ENCODE measurements at regions not wholly inside any gene's neighbourhood (a gene's known extent, or its start where the extent isn't known, plus 50 kb on each side); places are given as distances from the start of the nearest gene placed in this dataset.
A peak's percentile ranks its signal among the peaks of the same experiment; 100 is the strongest.
"Not testable (repeated sequence)": the region's sequence is repeated elsewhere in the genome, so short reads cannot be mapped to it uniquely, and the experiment has no call there.

DNA sequence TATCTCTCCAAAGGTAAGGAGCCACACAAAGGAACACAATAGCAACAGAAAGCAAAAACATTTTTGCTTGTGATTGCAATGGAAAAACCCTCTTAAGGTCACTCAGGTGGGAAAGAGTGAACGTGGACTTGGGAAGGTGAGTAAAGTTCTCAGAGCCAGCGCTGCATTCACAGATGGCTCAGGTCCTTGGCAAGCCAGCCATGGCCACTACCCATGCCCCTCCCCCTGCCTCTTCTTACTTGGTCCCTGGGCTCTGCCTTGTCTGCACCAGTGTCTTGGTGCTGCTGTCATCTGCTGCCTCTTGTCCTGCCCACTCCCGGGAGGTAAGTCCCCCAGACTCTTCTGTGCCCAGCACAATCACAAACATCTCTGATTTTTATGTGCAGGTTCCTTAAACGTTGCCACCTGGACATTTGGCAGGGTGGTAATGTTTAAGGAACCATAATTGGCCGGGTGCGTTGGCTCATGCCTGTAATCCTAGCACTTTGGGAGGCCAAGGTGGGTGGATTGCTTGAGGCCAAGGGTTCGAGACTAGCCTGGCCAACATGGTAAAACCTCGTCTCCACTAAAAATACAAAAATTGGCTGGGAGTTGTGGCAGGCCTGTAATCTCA, 74.6 kb downstream of the FEM1C start:
- DNase-seq (ENCODE audit: extremely low read depth in 1 of 11, low read depth in 9 of 11, low spot score in 4 of 11), result no peak

- DNase-seq (ENCODE audit: extremely low read depth in 1 of 11, low read depth in 9 of 11, low spot score in 4 of 11), result no peak
These were observed 76.9 kb downstream of the FEM1C start for GRCh38 chr5:115467628-115468027.

DNA sequence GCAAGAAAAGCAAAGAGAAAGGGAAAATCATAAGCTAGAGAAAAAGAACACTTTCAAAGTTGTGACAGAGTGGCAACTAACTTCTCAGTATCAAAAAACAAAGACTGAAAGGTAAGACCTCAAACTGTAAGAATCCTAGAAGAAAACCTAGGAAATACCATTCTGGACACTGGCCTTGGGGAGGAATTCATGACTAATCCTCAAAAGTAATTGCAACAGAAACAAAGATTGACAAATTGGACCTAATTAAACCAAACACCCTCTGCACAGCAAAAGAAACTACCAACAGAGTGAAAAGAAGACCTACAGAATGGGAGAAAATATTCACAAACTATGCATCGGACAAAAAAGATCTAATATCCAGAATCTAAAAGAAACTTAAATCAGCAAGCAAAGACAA, 79.1 kb downstream of the FEM1C start:
- DNase-seq (ENCODE audit: extremely low read depth in 1 of 11, low read depth in 9 of 11, low spot score in 4 of 11), result no peak

DNA sequence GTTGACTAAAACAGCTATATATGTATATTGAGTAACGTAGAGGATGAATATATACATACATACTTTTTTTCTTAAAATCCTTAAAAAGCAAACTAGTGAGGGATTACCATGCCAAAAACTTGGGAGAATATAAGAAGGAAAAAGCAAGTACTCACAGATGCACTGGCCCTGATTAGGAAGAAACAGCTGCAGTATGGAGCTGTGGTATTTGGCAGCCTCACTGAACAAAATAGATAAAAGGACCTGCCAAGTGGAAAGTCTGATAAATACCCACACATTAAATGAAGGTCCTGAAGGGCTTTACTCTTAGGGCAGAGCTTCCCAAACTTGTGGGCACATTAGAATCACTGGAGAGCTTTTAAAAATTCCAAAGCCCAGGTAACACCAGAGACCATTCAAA, 80.6 kb downstream of the FEM1C start:
- no peak for DNase-seq (ENCODE audit: extremely low read depth in 1 of 11, low read depth in 9 of 11, low spot score in 4 of 11)

DNA sequence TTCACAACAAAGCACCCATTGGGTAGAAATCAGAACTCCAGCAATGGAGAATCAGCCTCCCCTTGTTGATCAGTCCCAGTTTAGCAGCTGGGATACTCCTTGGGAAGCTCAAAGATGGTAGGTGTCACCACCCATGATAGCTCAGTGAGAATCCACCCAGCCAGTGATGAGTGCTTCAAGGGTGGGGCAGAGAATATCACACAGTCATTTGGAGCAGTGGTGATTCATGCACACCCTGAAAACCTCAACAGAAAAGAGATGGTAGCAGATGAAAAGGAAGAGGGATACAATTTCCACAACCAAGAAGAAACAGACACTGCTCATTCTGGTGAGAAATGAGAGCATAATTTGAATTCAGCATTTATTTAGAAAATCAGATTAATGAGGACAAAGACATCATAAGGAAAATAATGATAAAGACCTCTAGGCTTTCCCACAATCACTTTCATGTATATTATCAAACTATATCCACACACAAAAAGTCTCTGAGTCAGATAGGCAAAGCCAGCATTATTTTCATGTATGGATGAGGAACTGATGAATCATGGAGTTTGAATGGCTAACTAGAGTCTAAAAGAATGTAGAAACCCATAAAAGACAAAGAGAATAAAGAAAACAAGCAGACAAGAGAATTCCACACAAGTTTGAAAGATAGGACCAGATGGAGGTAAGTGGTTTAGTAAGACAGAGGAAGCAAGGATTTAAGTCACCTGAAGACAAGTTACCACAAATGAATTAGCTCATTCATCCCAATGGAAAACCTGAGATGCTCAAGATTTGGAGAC, 82.9 kb downstream of the FEM1C start:
- DNase-seq (ENCODE audit: extremely low read depth in 1 of 11, low read depth in 9 of 11, low spot score in 4 of 11), result no peak

GRCh38 chr5:115461093-115461492, 83.5 kb downstream of the FEM1C start:
- no peak for DNase-seq (ENCODE audit: extremely low read depth in 1 of 11, low read depth in 9 of 11, low spot score in 4 of 11)

DNA sequence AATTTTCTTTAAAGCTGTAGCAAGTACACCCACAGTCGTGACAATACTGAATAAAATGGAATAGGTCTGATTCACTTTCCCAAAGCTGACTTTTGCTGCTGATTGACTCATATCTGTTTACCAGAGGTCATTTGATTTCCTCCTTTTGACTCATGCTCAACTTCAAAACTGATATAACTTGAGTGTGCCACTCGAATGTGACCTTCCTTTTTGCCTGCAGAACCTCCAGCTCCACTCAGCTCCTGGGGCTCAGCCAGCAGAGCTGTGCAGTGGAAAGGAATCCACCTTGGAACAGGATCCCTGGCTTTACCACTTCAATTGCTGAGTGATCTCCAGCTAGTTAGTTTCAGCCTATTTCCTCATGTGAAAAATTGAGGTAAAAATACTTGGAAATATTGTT, 84.1 kb downstream of the FEM1C start:
- no peak for DNase-seq (ENCODE audit: extremely low read depth in 1 of 11, low read depth in 9 of 11, low spot score in 4 of 11)

- DNase-seq (ENCODE audit: extremely low read depth in 1 of 11, low read depth in 9 of 11, low spot score in 4 of 11), result no peak
These were observed 84.7 kb downstream of the FEM1C start for GRCh38 chr5:115459855-115460341.

DNA sequence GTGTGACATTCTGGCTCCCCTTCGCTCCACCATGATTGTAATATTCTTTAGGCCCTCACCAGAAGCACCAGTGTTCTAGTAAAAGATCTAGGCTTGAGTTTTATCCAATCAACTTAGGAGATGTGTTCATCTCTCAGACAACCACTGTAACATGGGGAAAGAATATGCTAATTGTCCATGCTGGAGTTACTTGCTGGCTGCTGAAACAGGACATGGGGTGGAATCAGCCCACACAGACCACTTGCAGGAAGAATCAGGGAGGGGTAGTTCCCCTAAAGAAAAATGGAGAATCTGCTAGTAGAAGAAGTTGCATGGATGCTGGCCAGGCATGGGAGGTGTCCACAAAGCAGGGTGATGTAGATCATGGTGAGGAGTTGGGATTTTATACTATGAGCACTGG, 86.2 kb downstream of the FEM1C start:
- DNase-seq (ENCODE audit: extremely low read depth in 1 of 11, low read depth in 9 of 11, low spot score in 4 of 11), result no peak

- DNase-seq (ENCODE audit: extremely low read depth in 1 of 11, low read depth in 9 of 11, low spot score in 4 of 11), result peak in 8 of 11 donors; percentile 17 to 69 (median 39)
These were observed 86.6 kb downstream of the FEM1C start for GRCh38 chr5:115458003-115458409.

GRCh38 chr5:115457571-115457970, 87.0 kb downstream of the FEM1C start:
- DNase-seq (ENCODE audit: extremely low read depth in 1 of 11, low read depth in 9 of 11, low spot score in 4 of 11), result no peak

DNA sequence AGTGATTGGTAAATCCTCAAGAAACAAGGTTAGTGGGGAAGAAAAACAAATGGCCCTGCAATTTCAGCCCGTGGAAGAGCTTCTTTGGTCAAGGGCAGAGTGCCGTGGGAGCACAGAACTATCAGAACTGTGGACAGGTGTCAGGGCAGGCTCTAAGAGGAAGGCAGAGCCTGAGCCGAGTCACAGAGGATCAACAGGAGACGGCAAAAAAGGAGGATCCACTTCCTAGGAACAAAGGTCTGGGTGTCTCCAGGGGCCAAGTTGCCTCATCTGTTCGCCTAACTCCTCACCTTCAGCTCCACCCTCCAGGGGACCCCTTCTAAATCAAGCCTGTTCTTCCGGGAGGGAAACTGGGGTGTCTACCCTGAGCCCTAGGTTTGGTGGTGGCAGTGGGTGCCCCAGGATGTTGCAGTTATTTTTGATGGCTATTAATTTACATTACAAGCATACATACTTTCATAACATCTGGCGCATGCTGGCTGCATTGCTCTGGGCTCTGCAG, 88.0 kb downstream of the FEM1C start:
- no peak for DNase-seq (ENCODE audit: extremely low read depth in 1 of 11, low read depth in 9 of 11, low spot score in 4 of 11)

GRCh38 chr5:115456056-115456455, 88.5 kb downstream of the FEM1C start:
- no peak for DNase-seq (ENCODE audit: extremely low read depth in 1 of 11, low read depth in 9 of 11, low spot score in 4 of 11)

GRCh38 chr5:115455301-115455707, 89.3 kb downstream of the FEM1C start:
- DNase-seq (ENCODE audit: extremely low read depth in 1 of 11, low read depth in 9 of 11, low spot score in 4 of 11), result no peak

- DNase-seq (ENCODE audit: extremely low read depth in 1 of 11, low read depth in 9 of 11, low spot score in 4 of 11), result no peak
These were observed 91.0 kb downstream of the FEM1C start for GRCh38 chr5:115453391-115454095.

DNA sequence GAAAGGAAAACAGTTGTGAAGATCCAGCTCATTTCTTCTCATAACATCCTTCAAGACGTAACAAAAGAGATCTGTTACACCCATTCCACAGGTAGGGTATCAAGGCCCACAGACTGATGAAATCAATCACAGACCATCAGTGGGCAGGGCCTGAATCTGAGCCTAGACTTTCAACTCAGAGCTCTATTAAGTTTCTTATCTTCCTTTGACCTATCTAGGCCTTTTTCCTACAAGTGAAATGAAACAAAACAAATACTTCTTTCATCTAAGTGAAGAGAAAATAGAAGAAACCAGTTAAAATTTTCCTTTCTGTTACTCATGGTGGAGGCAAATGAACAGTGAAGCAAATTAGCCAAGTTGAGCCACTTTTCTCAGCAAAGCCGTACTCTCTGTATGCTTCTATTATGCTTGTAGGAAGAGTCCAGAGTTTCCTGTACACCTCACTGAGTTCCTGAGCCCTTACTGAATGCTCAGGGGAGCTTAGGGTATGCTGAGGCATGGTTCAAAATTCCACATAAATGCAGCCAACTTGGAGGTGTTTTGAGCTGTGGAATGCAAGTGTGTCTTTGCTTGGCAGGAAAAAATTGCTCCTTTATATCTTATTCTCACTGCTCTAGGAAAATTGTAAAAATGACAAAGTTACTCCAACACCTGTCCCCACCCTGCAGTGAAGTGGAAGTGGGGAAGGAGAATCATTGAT, 91.9 kb downstream of the FEM1C start:
- no peak for DNase-seq (ENCODE audit: extremely low read depth in 1 of 11, low read depth in 9 of 11, low spot score in 4 of 11)

DNA sequence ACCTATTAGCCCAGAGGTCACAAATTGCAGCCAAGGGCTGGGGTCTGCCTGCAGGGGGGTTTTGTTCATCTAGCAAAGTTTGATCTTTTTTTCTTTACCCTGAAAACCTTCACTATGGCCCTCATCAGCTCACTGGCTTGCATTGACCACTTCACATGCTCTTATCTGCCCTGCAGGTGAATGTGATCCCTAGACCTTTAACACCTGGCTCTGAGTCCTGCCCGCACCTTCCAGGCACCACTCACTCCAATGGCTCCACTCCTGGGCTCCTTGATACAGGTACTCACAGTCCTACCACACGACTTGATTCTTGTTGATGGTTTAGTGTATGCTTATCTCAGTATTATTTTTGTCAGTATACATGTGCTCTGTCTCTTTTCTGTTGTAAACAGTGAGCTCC, 92.5 kb downstream of the FEM1C start:
- no peak for DNase-seq (ENCODE audit: extremely low read depth in 1 of 11, low read depth in 9 of 11, low spot score in 4 of 11)

- DNase-seq (ENCODE audit: extremely low read depth in 1 of 11, low read depth in 9 of 11, low spot score in 4 of 11), result no peak
These were observed 93.8 kb downstream of the FEM1C start for GRCh38 chr5:115450741-115451140.

DNA sequence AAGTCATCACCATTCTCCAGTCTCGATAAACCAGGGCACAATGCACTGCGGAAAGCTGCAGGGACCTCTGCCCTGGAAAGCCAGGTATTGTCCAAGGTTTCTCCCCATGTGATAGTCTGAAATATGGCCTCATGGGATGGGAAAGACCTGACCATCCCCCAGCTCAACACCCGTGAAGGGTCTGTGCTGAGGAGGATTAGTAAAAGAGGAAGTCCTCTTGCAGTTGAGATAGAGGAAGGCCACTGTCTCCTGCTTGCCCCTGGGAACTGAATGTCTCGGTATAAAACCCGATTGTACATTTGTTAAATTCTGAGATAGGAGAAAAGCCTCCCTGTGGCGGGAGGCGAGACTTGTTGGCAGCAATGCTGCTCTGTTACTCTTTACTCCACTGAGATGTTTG, 95.9 kb downstream of the FEM1C start:
- not testable (repeated sequence) for DNase-seq (ENCODE audit: extremely low read depth in 1 of 11, low read depth in 9 of 11, low spot score in 4 of 11)
